ENCODE measurements at regions not wholly inside any gene's neighbourhood (a gene's known extent, or its start where the extent isn't known, plus 50 kb on each side); places are given as distances from the start of the nearest gene placed in this dataset.

DNA sequence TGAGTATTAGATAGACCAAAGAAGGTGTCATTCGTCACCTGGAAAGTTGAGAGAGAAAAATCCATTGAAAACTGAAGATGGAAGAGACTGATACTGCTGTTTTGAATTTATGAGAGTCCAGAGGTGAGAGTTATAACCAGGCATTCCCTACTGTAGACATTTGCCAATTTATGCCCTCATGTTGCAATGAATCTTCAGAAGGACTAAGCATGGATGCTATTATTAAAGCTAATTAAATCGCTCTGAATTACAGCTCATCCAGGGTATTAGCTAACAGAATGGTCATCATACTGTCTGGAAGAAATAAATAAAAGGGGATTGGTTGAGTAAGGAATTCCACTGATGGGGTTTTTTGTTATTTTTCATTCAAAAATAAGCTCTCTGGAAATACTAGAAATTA is 101.6 kb upstream of the PLPP4 start:
- Histone ChIP-seq H3K9me3 (no peaks in the 10 kb centered on the region), H3K27ac (no peak overlapping the region), H3K4me2 (no peak overlapping the region), H3K4me3 (no peak overlapping the region), H3K4me1 (no peaks in the 10 kb centered on the region)
- no peak for FAIRE-seq
- ATAC-seq = no peak
- TF ChIP-seq TP53 (CRISPR knock-in tag; IDR thresholded peaks at IDR 0.05) (no peak), NR3C1 (IDR thresholded peaks at IDR 0.05) (no peak), HMGXB4 (CRISPR knock-in tag; IDR thresholded peaks at IDR 0.05; ENCODE audit: borderline replicate concordance) (no peak), PHF8 (IDR thresholded peaks at IDR 0.05; ENCODE audit: borderline replicate concordance, low read depth) (no peak), CEBPB (IDR thresholded peaks at IDR 0.05) (no peak), HOXB13 (CRISPR knock-in tag; IDR thresholded peaks at IDR 0.05; ENCODE audit: low read depth) (no peak)
- ChIA-PET POLR2A (no interaction called here), CTCF (no interaction called here)
- DNase-seq (ENCODE audit: low read depth in 1 of 2, low spot score in 1 of 2) = no peak
- 0% methylated on average over 2 of the region's 2 CpGs for WGBS (ENCODE audit: missing lambda C conversion rate)

DNA sequence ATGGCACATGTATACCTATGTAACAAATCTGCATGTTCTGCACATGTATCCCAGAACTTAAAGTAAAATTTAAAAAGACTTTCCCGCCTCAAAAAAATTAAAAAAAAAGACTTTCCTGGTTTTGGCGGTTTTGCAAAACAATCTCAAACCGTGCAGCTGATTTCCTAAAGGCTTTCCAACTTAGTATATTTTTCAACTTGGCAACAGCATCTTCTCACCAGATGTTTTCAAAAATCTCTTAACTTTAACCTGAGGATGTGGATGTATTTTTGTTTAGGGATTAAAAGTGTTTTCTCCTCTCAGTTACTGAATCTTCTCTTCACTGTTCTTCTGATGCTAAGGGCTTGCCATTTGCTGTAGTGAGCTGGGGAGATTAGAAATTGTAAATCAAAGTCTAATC is 96.5 kb upstream of the PLPP4 start:
- H3K4me1 ChIP-seq = no peaks in the 10 kb centered on the region
- ChIA-PET CTCF (no interaction called here), POLR2A (no interaction called here)
- H3K27ac ChIP-seq = no peak overlapping the region
- FAIRE-seq = no peak
- no peak for DNase-seq (ENCODE audit: low read depth in 1 of 2, low spot score in 1 of 2)
- TF ChIP-seq BHLHE40 (IDR thresholded peaks at IDR 0.05; ENCODE audit: low read depth, low read length) (no peak), RCOR1 (IDR thresholded peaks at IDR 0.05; ENCODE audit: low read depth, low read length) (no peak)
- H3K9me3 ChIP-seq = no peaks in the 10 kb centered on the region
- no peak overlapping the region for H3K4me2 ChIP-seq
- no peak overlapping the region for H3K4me3 ChIP-seq
- ATAC-seq = no peak
- WGBS (ENCODE audit: missing lambda C conversion rate) = 1% methylated on average over 3 of the region's 3 CpGs

DNA sequence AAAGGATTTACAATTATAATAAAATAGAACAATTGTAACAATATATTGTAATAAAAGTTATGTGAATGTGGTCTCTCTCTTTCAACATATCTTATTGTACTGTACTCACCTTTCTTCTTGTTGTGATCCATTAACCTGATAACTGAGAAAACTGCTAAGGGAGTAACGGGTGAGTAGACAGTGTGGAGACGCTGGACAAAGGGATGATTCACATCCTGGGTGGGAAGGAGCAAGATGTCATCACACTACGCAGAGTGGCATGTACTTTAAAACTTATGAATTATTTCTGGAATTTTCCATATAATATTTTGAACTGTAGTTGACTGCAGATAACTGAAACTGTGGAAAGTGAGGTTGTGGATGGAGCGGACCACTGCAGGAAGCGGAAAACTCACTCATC is 91.2 kb upstream of the PLPP4 start:
- H3K9me3 ChIP-seq = no peaks in the 10 kb centered on the region
- no peak for ATAC-seq
- POLR2A ChIA-PET = no interaction called here
- H3K4me1 ChIP-seq = no peaks in the 10 kb centered on the region
- TF ChIP-seq EP300 (IDR thresholded peaks at IDR 0.05) (no peak), POLR2A (IDR thresholded peaks at IDR 0.05; ENCODE audit: low read length) (no peak), ZFP36 (IDR thresholded peaks at IDR 0.05; ENCODE audit: borderline replicate concordance, partially characterized antibody) (no peak), GATA3 (IDR thresholded peaks at IDR 0.05; ENCODE audit: borderline replicate concordance) (no peak), ESRRA (IDR thresholded peaks at IDR 0.05; ENCODE audit: borderline replicate concordance, low read length) (no peak), ZC3H11A (IDR thresholded peaks at IDR 0.05) (no peak), SMC3 (IDR thresholded peaks at IDR 0.05) (no peak)
- no peak overlapping the region for H3K27ac ChIP-seq
- 27% methylated on average over 5 of the region's 5 CpGs for WGBS (ENCODE audit: missing lambda C conversion rate)
- no peak overlapping the region for H3K4me2 ChIP-seq
- no peak for DNase-seq (ENCODE audit: low read depth in 1 of 2, low spot score in 1 of 2)
- no peak overlapping the region for H3K4me3 ChIP-seq
- CTCF ChIA-PET = no interaction called here
- FAIRE-seq = no peak

DNA sequence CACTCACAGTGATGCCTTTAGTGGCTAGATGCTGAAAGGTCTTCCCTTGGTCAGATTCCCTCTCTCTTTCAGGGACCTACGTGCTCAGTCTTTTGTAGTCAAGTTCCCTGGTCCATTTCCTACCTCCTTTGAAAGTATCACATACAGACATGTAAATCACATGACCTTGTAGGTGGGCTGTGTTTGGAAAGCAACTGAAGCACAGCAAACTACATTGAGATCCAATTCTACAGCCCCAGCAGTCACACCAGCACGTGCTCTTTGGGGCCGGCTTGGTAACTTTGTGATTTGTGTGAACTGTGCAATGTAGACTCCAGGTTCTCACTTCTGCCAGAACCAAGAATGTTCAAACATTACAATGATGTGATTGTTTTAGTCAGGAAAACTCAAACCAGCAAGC is 89.7 kb upstream of the PLPP4 start:
- H3K9me3 ChIP-seq = no peaks in the 10 kb centered on the region
- no peak overlapping the region for H3K4me2 ChIP-seq
- ATAC-seq (no peak), FAIRE-seq (no peak), DNase-seq (ENCODE audit: low read depth in 1 of 2, low spot score in 1 of 2) (no peak)
- H3K27ac ChIP-seq = no peak overlapping the region
- TF ChIP-seq EHF (CRISPR knock-in tag; IDR thresholded peaks at IDR 0.05) (no peak), EP300 (IDR thresholded peaks at IDR 0.05) (no peak), HMGXB4 (CRISPR knock-in tag; IDR thresholded peaks at IDR 0.05; ENCODE audit: borderline replicate concordance) (no peak), MYC (IDR thresholded peaks at IDR 0.05; ENCODE audit: borderline replicate concordance, low read length) (no peak), RNF2 (IDR thresholded peaks at IDR 0.05; ENCODE audit: borderline replicate concordance, low read depth) (no peak), CHD2 (IDR thresholded peaks at IDR 0.05; ENCODE audit: low read length, partially characterized antibody) (no peak), RFX5 (IDR thresholded peaks at IDR 0.05) (no peak), NFE2L2 (conservative IDR thresholded peaks at IDR 0.05; ENCODE audit: low read length) (no peak), TFCP2L1 (CRISPR knock-in tag; IDR thresholded peaks at IDR 0.05) (no peak), RARB (CRISPR knock-in tag; IDR thresholded peaks at IDR 0.05) (no peak), HOXB5 (CRISPR knock-in tag; IDR thresholded peaks at IDR 0.05) (no peak), KDM5A (IDR thresholded peaks at IDR 0.05) (no peak)
- TF ChIP-seq, protein P1, sequence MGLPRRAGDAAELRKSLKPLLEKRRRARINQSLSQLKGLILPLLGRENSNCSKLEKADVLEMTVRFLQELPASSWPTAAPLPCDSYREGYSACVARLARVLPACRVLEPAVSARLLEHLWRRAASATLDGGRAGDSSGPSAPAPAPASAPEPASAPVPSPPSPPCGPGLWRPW (IDR thresholded peaks at IDR 0.05) = no peak
- TF ChIP-seq, protein P2, sequence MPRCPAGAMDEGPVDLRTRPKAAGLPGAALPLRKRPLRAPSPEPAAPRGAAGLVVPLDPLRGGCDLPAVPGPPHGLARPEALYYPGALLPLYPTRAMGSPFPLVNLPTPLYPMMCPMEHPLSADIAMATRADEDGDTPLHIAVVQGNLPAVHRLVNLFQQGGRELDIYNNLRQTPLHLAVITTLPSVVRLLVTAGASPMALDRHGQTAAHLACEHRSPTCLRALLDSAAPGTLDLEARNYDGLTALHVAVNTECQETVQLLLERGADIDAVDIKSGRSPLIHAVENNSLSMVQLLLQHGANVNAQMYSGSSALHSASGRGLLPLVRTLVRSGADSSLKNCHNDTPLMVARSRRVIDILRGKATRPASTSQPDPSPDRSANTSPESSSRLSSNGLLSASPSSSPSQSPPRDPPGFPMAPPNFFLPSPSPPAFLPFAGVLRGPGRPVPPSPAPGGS (IDR thresholded peaks at IDR 0.05) = no peak
- TF ChIP-seq, protein P3, sequence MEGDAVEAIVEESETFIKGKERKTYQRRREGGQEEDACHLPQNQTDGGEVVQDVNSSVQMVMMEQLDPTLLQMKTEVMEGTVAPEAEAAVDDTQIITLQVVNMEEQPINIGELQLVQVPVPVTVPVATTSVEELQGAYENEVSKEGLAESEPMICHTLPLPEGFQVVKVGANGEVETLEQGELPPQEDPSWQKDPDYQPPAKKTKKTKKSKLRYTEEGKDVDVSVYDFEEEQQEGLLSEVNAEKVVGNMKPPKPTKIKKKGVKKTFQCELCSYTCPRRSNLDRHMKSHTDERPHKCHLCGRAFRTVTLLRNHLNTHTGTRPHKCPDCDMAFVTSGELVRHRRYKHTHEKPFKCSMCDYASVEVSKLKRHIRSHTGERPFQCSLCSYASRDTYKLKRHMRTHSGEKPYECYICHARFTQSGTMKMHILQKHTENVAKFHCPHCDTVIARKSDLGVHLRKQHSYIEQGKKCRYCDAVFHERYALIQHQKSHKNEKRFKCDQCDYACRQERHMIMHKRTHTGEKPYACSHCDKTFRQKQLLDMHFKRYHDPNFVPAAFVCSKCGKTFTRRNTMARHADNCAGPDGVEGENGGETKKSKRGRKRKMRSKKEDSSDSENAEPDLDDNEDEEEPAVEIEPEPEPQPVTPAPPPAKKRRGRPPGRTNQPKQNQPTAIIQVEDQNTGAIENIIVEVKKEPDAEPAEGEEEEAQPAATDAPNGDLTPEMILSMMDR (IDR thresholded peaks at IDR 0.05) = no peak
- CTCF ChIA-PET = no interaction called here
- H3K4me3 ChIP-seq = no peak overlapping the region
- POLR2A ChIA-PET = no interaction called here
- no peaks in the 10 kb centered on the region for H3K4me1 ChIP-seq
- 18% methylated on average over 3 of the region's 3 CpGs for WGBS (ENCODE audit: missing lambda C conversion rate)
